H1 (cell line): ENCODE measurements at regions not wholly inside any gene's neighbourhood (a gene's known extent, or its start where the extent isn't known, plus 50 kb on each side); places are given as distances from the start of the nearest gene placed in this dataset.

Experiments
- CTCF ChIA-PET: fragments of 300-600 bp; sonication (Branson Sonifier 250); formaldehyde crosslinking; loops from one replicate; lab custom pipeline; 2021; ENCODE audit not compliant: partially characterized antibody; lab: Charles Lee
- POLR2A ChIA-PET: fragments of 300-600 bp; sonication (Branson Sonifier 250); formaldehyde crosslinking; loops from one replicate; lab custom pipeline; 2021; ENCODE audit warnings: inconsistent platforms; ENCODE audit not compliant: partially characterized antibody; lab: Charles Lee
- DNase-seq, 2 experiments: peaks; one replicate each; pipeline versions ENCODE4 v3.0.0 to v3.0.0-alpha.2; 2010 to 2022; ENCODE audit warnings: low spot score in 2 of 2, low read depth in 1 of 2, mixed read lengths in 1 of 2
- FAIRE-seq: peaks from 2 replicates; lab custom pipeline; 2011; peaks lifted over from hg19 to GRCh38; lab: Jason Lieb, UNC
- H2AFZ ChIP-seq: 2 replicates; pipeline ENCODE4 v1.8.1; 2012; ENCODE audit warnings: low read length, inconsistent platforms
- H2AK5ac ChIP-seq: 2 replicates; pipeline ENCODE4 v1.6.1; 2013; ENCODE audit warnings: low read depth, low read length
- H2BK120ac ChIP-seq: replicated peaks from 2 replicates; pipeline ENCODE3; 2013; ENCODE audit warnings: low read depth, low read length, inconsistent platforms
- H2BK12ac ChIP-seq: 2 replicates; pipeline ENCODE4 v1.6.1; 2013; ENCODE audit warnings: low read depth, low read length
- H2BK15ac ChIP-seq: 2 replicates; pipeline ENCODE4 v1.6.1; 2013; ENCODE audit warnings: low read length
- H2BK20ac ChIP-seq: 2 replicates; pipeline ENCODE4 v1.6.1; 2013; ENCODE audit warnings: low read length
- H2BK5ac ChIP-seq: 2 replicates; pipeline ENCODE4 v1.6.1; 2013; ENCODE audit warnings: low read depth, low read length
- H3K14ac ChIP-seq: 2 replicates; pipeline ENCODE4 v1.6.1; 2013; ENCODE audit warnings: inconsistent platforms; ENCODE audit not compliant: insufficient read length
- H3K18ac ChIP-seq: 2 replicates; pipeline ENCODE4 v1.6.1; 2013; ENCODE audit warnings: low read length; ENCODE audit errors: extremely low read depth
- H3K23ac ChIP-seq: 2 replicates; pipeline ENCODE4 v1.6.1; 2013; ENCODE audit warnings: inconsistent platforms; ENCODE audit not compliant: insufficient read length
- H3K23me2 ChIP-seq: 2 replicates; pipeline ENCODE4 v1.6.1; 2013; ENCODE audit warnings: low read depth, low read length
- H3K27ac ChIP-seq: 2 replicates; pipeline ENCODE4 v1.6.1; 2011; ENCODE audit warnings: low read depth, low read length, inconsistent platforms
- H3K27me3 ChIP-seq, 4 experiments: replicated peaks in 1 of 4; 1 replicate in 1 of 4; 2 replicates in 3 of 4; pipeline versions ENCODE4 v1.6.1 to v1.8.1; 2011 to 2013; ENCODE audit warnings: low read length in 3 of 4, mild to moderate bottlenecking in 3 of 4, inconsistent platforms in 2 of 4, mixed read lengths in 2 of 4, moderate library complexity in 1 of 4; ENCODE audit not compliant: control insufficient read depth in 3 of 4, insufficient read depth in 3 of 4; ENCODE audit errors: extremely low read depth in 1 of 4
- H3K36me3 ChIP-seq, 4 experiments: 2 replicates each; pipeline versions ENCODE4 v1.6.1 to v1.8.1; 2011 to 2013; ENCODE audit warnings: mild to moderate bottlenecking in 4 of 4, low read length in 3 of 4, moderate library complexity in 2 of 4, control low read depth in 1 of 4, inconsistent platforms in 1 of 4; ENCODE audit not compliant: insufficient read depth in 4 of 4, control insufficient read depth in 2 of 4
- H3K4ac ChIP-seq: replicated peaks from 2 replicates; pipeline ENCODE3; 2013; ENCODE audit warnings: low read length, low read depth, mixed read lengths, inconsistent platforms; ENCODE audit not compliant: insufficient read length
- H3K4me1 ChIP-seq, 4 experiments: replicated peaks in 1 of 4; 1 replicate in 1 of 4; 2 replicates in 3 of 4; pipeline versions ENCODE4 v1.6.1 to v1.8.1; 2011 to 2013; ENCODE audit warnings: low read length in 3 of 4, inconsistent platforms in 2 of 4, mixed read lengths in 1 of 4; ENCODE audit not compliant: insufficient read depth in 4 of 4, control insufficient read depth in 3 of 4
- H3K4me2 ChIP-seq, 2 experiments: 2 replicates each; pipeline versions ENCODE4 v1.6.1 to v1.8.1; 2011 to 2013; ENCODE audit warnings: low read depth in 2 of 2, low read length in 2 of 2, control low read depth in 1 of 2, inconsistent platforms in 1 of 2, mild to moderate bottlenecking in 1 of 2; ENCODE audit not compliant: insufficient read depth in 1 of 2
- H3K4me3 ChIP-seq, 4 experiments: fragments of 200-600, 300-600 bp in 1 of 4; sonication (generic), shearing (Covaris generic), sonication (Bioruptor Twin) in 1 of 4; 2 replicates each; pipeline versions ENCODE4 v1.5.1 to v1.8.1; 2011 to 2016; ENCODE audit warnings: low read length in 4 of 4, low read depth in 3 of 4, control low read depth in 2 of 4, inconsistent platforms in 2 of 4, mild to moderate bottlenecking in 2 of 4, mixed read lengths in 1 of 4, moderate library complexity in 1 of 4; ENCODE audit not compliant: insufficient read depth in 2 of 4; ENCODE audit errors: extremely low read depth in 1 of 4
- H3K56ac ChIP-seq: replicated peaks from 2 replicates; pipeline ENCODE3; 2013; ENCODE audit warnings: low read depth, mild to moderate bottlenecking, mixed read lengths, low read length, inconsistent platforms; ENCODE audit not compliant: insufficient read length
- H3K79me1 ChIP-seq: 2 replicates; pipeline ENCODE4 v1.6.1; 2013; ENCODE audit warnings: low read depth, low read length, control low read depth
- H3K79me2 ChIP-seq, 2 experiments: 2 replicates each; pipeline versions ENCODE4 v1.6.1 to v1.8.1; 2012 to 2013; ENCODE audit warnings: low read length in 2 of 2, mild to moderate bottlenecking in 2 of 2, inconsistent platforms in 1 of 2; ENCODE audit not compliant: insufficient read depth in 2 of 2, control insufficient read depth in 1 of 2
- H3K9ac ChIP-seq, 4 experiments: replicated peaks in 1 of 4; 1 replicate in 1 of 4; 2 replicates in 3 of 4; pipeline versions ENCODE4 v1.6.1 to v1.8.1; 2011 to 2013; ENCODE audit warnings: low read depth in 3 of 4, low read length in 3 of 4, control low read depth in 2 of 4, mild to moderate bottlenecking in 2 of 4, moderate library complexity in 2 of 4, inconsistent platforms in 1 of 4; ENCODE audit errors: extremely low read depth in 1 of 4
- H3K9me3 ChIP-seq, 2 experiments: 2 replicates each; pipeline versions ENCODE4 v1.6.1 to v1.8.1; 2012 to 2013; ENCODE audit warnings: mild to moderate bottlenecking in 2 of 2, moderate library complexity in 2 of 2, control low read depth in 1 of 2, inconsistent platforms in 1 of 2, low read depth in 1 of 2, low read length in 1 of 2, mixed read lengths in 1 of 2; ENCODE audit not compliant: insufficient read depth in 2 of 2
- H4K20me1 ChIP-seq, 2 experiments: replicated peaks in 1 of 2; 2 replicates each; pipeline versions ENCODE3 to v1.8.1; 2011 to 2013; ENCODE audit warnings: inconsistent platforms in 2 of 2, low read length in 2 of 2, mild to moderate bottlenecking in 1 of 2; ENCODE audit not compliant: insufficient read depth in 2 of 2, control insufficient read depth in 1 of 2
- H4K5ac ChIP-seq: 2 replicates; pipeline ENCODE4 v1.6.1; 2013; ENCODE audit warnings: low read length, low read depth, mixed read lengths, inconsistent platforms; ENCODE audit not compliant: insufficient read length
- H4K8ac ChIP-seq: 2 replicates; pipeline ENCODE4 v1.8.0; 2013; ENCODE audit warnings: mild to moderate bottlenecking, moderate library complexity, low read length, inconsistent platforms; ENCODE audit not compliant: insufficient read depth; ENCODE audit errors: extremely low read depth
- H4K91ac ChIP-seq: replicated peaks from 2 replicates; pipeline ENCODE3; 2013; ENCODE audit warnings: low read length, mixed read lengths, inconsistent platforms; ENCODE audit not compliant: insufficient read length
- BACH1 ChIP-seq: IDR thresholded peaks from 2 replicates; pipeline ENCODE4 v1.6.1; 2012; ENCODE audit warnings: low read length, improper control_type of control experiment
- CTCF ChIP-seq, 3 experiments: IDR thresholded peaks; 1 replicate in 2 of 3; 2 replicates in 1 of 3; pipeline versions ENCODE4 v1.5.1 to v1.6.1; 2011; ENCODE audit warnings: low read length in 3 of 3, mild to moderate bottlenecking in 3 of 3, inconsistent platforms in 2 of 3, low read depth in 1 of 3, moderate library complexity in 1 of 3; ENCODE audit not compliant: insufficient read depth in 1 of 3; ENCODE audit errors: control extremely low read depth in 1 of 3
- HDAC2 ChIP-seq, 2 experiments: fragments of 300-600 bp in 1 of 2; sonication (generic) in 1 of 2; IDR thresholded peaks; 2 replicates each; pipeline ENCODE4 v1.6.1; 2011 to 2012; ENCODE audit warnings: low read depth in 2 of 2, low read length in 2 of 2, mild to moderate bottlenecking in 2 of 2, moderate library complexity in 2 of 2, borderline replicate concordance in 1 of 2, inconsistent platforms in 1 of 2
- KDM1A ChIP-seq: fragments of 200-600, 300-600 bp; sonication (generic); IDR thresholded peaks from 2 replicates; pipeline ENCODE4 v1.7.1; 2016; ENCODE audit warnings: mild to moderate bottlenecking, low read length, borderline replicate concordance
- KDM5A ChIP-seq: fragments of 200-600 bp; IDR thresholded peaks from 2 replicates; pipeline ENCODE4 v1.7.1; 2012; ENCODE audit warnings: mild to moderate bottlenecking, low read length, inconsistent platforms, mixed read lengths
- NRF1 ChIP-seq: IDR thresholded peaks from 2 replicates; pipeline ENCODE4 v1.6.1; 2011; ENCODE audit warnings: mild to moderate bottlenecking, low read depth, low read length, improper control_type of control experiment
- PHF8 ChIP-seq: fragments of 200-600 bp; sonication (generic); conservative IDR thresholded peaks from 2 replicates; pipeline ENCODE4 v1.7.1; 2012; ENCODE audit warnings: low read depth, mild to moderate bottlenecking, inconsistent platforms, low read length, moderate library complexity
- RAD21 ChIP-seq, 2 experiments: IDR thresholded peaks in 1 of 2; conservative IDR thresholded peaks in 1 of 2; 2 replicates each; pipeline ENCODE4 v1.6.1; 2011; ENCODE audit warnings: low read depth in 2 of 2, low read length in 2 of 2, improper control_type of control experiment in 1 of 2, inconsistent platforms in 1 of 2, mild to moderate bottlenecking in 1 of 2, moderate library complexity in 1 of 2
- WGBS, 2 experiments: shearing (Covaris generic) in 1 of 2; methylation state at CpG; one replicate each; pipeline versions ENCODE4 v1.1.6 to v1.1.7; 2013 to 2015; ENCODE audit warnings: low lambda C conversion rate in 2 of 2, mixed read lengths in 2 of 2, inconsistent platforms in 1 of 2, low coverage in 1 of 2, missing lambda C conversion rate in 1 of 2; ENCODE audit not compliant: insufficient replicate concordance in 2 of 2, insufficient coverage in 1 of 2, insufficient read length in 1 of 2; ENCODE audit errors: extremely low coverage in 1 of 2, missing lambda C conversion rate in 1 of 2; 5-methylcytosine and 5-hydroxymethylcytosine counted together

DNA sequence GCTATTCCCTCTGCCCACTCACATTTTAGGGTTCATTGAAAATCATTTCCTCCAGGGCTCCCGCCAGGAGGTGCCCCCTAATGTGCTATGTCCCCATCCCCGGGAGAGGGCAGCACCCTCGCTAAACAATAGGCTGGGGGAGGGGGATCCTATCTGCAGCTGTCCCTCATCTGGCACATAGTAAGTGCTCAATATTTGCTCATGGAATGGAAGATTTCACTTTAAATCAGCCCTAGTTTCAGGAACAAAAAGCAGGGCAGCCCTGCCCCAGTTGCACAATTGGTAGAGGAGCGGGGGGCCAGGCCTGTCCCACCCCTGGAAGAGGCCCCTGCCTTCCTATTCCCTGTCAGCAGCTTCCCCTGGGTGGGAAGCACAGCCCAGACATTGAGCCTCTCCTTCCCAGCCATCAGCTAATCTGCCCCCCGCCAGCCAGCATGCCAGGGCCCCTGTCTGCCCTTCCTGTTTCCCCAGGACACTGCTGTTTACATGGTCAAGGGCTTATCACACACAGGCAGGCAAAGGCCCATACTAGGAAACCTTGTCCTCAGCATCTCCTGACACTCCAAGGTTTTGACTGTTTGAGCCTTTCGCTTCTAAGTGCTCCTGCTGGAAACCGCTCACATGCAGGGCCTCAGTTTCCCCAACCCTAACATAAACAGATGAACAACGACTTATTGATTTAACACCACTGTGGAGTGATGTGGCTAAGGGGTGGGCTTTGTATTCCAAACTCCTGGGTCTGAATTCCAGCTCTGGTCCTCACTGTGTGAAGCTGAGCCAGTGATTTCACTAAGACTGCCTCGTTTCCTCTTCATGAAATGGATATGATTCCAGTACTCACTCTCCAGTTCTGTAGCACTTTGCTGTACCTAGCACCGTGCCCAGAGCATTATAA, 130.7 kb upstream of the ZMIZ1 start:
- H2BK120ac ChIP-seq, result no peak overlapping the region
- no peak overlapping the region for H2BK20ac ChIP-seq
- peaks cover 6 to 7% of the 10 kb centered on the region in 2 experiments; a peak in 2 of 4 replicates for H3K9me3 ChIP-seq
- peaks cover 0 to 12% (median 5%) of the 10 kb centered on the region in 4 experiments; a peak in 4 of 7 replicates for H3K4me1 ChIP-seq
- ChIA-PET POLR2A (no interaction called here), CTCF (interaction anchor here (1.4 kb wide), 1 partner anchor 10 kb away, joined by 5 read pairs; no protein-coding TSS in a partner anchor)
- H3K4me2 ChIP-seq, result no peak overlapping the region; a peak in 1 of 4 replicates
- no peak overlapping the region for H3K56ac ChIP-seq
- H2BK15ac ChIP-seq, result no peak overlapping the region; the same call in 1 of the 2 replicates
- no peak overlapping the region for H3K4ac ChIP-seq
- H3K18ac ChIP-seq, result no peak overlapping the region
- H3K79me2 ChIP-seq, result no peaks in the 10 kb centered on the region
- H2BK12ac ChIP-seq, result no peak overlapping the region
- no peaks in the 10 kb centered on the region for H4K20me1 ChIP-seq
- H3K23ac ChIP-seq, result no peak overlapping the region
- H3K27me3 ChIP-seq, result peaks cover 0 to under 1% (median 0%) of the 10 kb centered on the region in 4 experiments; a peak in 1 of 7 replicates
- no peak overlapping the region for H2AK5ac ChIP-seq
- 65% methylated on average over 10 of the region's 10 CpGs; no CpG with 5 or more reads in 1 of the 2 experiments for WGBS, 2 experiments
- FAIRE-seq (no peak), DNase-seq (no peak)
- H3K27ac ChIP-seq, result no peak overlapping the region
- H4K91ac ChIP-seq, result no peak overlapping the region
- no peak overlapping the region for H3K4me3 ChIP-seq
- no peak overlapping the region for H2AFZ ChIP-seq
- H2BK5ac ChIP-seq, result peak overlapping the region; percentile 5; the same call in 1 of the 2 replicates
- no peak overlapping the region for H3K9ac ChIP-seq
- H3K23me2 ChIP-seq, result peaks cover 2% of the 10 kb centered on the region; the same call in 1 of the 2 replicates
- H3K14ac ChIP-seq, result no peak overlapping the region
- 0 out of 8 replicates have a peak, but pooled peaks cover 0 to 2% (median 0%) of the 10 kb centered on the region in 4 experiments for H3K36me3 ChIP-seq
- H4K5ac ChIP-seq, result no peak overlapping the region
- H4K8ac ChIP-seq, result no peak overlapping the region
- H3K79me1 ChIP-seq, result no peaks in the 10 kb centered on the region
- TF ChIP-seq CTCF (IDR thresholded peaks at IDR 0.05; ENCODE audit: control extremely low read depth in 1 of 3, insufficient read depth in 1 of 3, low read depth in 1 of 3, low read length in 3 of 3) (peak in 1 of 3 experiments; percentile 12; a peak in 1 of 4 replicates), HDAC2 (IDR thresholded peaks at IDR 0.05; ENCODE audit: borderline replicate concordance in 1 of 2, low read depth in 2 of 2, low read length in 2 of 2) (no peak), KDM5A (no peak), RAD21 (IDR thresholded peaks at IDR 0.05 in 1 of 2, conservative IDR thresholded peaks at IDR 0.05 in 1 of 2; ENCODE audit: low read depth in 2 of 2, low read length in 2 of 2) (peak; percentile 7 to 22; a peak in 1 of 4 replicates), NRF1 (no peak), PHF8 (no peak), BACH1 (no peak), KDM1A (no peak)
